Fibroblast of villous mesenchyme (primary cell): ENCODE measurements at regions not wholly inside any gene's neighbourhood (a gene's known extent, or its start where the extent isn't known, plus 50 kb on each side); places are given as distances from the start of the nearest gene placed in this dataset.
A peak's percentile ranks its signal among the peaks of the same experiment; 100 is the strongest.

ENCODE experiments used
- DNase-seq: peaks from one replicate; pipeline ENCODE4 v3.0.0-alpha.2; 2010; ENCODE audit warnings: low read depth
- H3K4me3 ChIP-seq: 2 replicates; pipeline ENCODE4 v1.5.1; 2011; ENCODE audit warnings: low read depth, mild to moderate bottlenecking, low read length
- TF ChIP-seq, protein P1 (sequence below): IDR thresholded peaks from 2 replicates; pipeline ENCODE4 v1.5.1; 2012; ENCODE audit warnings: low read depth, mild to moderate bottlenecking, low read length; ENCODE audit not compliant: insufficient read depth

DNA sequence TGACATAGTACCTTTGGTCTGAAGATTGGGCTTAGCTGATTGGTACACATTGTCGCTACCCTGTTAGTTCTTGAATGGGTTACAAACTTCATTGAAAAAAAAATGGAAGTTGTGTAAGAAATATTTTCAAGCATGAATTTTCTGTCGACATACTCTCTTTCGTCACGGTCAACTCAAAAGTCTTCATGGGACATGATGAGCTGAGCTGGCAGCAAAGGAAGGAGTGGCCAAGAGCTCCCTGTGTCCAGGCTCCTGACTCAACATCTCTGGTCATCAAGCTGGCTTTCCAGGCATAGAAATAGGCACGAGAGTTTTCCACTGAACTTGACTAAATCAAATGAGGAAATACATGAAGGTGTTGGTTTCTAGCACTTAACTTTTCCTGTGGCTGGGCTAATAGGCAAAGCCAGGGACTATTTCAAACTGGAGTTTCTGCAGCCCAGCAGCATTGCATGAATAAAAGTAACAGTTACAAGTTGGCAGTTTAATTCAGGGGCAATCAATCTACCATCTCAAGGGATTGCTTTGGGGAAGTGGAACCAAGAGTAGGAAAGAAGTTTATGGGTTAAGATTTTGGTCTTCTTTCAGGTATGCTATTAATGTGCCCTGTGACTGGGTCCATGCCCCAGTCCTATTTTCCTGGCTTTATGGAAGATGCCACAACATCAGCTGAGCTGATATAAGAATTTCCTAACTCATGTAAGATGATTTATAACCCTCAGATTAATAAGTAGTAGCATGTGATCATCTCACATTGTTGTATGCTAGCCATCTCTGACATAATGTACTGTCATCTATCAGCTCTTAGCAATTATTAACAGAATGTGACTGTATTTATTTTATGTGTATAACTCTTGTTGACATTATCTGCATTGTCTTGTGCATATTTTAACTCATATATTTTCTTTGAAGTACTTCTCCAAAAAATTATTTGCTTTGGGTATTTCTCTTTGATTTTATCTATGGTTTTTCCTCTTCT lies 385.8 kb downstream of the DLEU7 start:
- TF ChIP-seq, protein P1, sequence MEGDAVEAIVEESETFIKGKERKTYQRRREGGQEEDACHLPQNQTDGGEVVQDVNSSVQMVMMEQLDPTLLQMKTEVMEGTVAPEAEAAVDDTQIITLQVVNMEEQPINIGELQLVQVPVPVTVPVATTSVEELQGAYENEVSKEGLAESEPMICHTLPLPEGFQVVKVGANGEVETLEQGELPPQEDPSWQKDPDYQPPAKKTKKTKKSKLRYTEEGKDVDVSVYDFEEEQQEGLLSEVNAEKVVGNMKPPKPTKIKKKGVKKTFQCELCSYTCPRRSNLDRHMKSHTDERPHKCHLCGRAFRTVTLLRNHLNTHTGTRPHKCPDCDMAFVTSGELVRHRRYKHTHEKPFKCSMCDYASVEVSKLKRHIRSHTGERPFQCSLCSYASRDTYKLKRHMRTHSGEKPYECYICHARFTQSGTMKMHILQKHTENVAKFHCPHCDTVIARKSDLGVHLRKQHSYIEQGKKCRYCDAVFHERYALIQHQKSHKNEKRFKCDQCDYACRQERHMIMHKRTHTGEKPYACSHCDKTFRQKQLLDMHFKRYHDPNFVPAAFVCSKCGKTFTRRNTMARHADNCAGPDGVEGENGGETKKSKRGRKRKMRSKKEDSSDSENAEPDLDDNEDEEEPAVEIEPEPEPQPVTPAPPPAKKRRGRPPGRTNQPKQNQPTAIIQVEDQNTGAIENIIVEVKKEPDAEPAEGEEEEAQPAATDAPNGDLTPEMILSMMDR: no peak
- DNase-seq: no peak
- no peak overlapping the region for H3K4me3 ChIP-seq

DNA sequence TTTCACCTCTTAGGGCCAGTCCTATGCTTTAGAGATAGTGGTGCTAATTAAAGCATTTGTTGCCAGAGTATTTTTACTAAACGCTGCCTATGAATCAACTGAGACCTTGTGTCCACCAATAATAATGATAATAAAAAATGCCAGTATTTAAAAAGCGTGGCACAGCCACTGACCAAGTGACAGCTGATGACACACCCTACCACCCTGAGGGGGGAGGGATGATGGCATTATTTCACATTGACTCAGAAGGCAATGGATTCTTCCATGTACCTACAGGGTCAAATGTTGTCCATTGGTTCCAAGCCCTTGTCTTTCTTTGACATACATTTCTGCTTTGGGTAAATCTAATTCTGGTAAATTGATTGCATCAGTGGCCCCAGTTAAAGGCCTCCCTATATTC lies 384.4 kb downstream of the DLEU7 start:
- no peak for DNase-seq
- TF ChIP-seq, protein P1: no peak
- no peak overlapping the region for H3K4me3 ChIP-seq

DNA sequence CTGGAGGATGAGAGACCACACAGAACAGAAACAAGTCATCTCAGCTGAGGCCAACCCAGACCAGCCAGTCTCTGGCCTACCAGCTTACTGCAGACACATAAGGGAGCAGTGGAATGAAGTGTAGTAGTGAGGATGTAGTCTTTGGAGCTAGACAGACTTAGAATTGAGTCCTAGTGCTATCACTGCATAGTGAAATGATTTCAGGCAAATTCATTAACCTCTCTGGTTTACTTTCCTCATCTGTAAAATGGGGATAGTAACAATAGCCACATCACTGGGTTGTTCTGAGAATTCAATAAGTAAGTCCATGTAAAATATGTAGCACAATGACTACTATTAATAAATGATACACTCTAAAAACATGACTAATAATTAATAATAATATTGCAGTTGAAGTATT lies 383.8 kb downstream of the DLEU7 start:
- DNase-seq: no peak
- no peak overlapping the region for H3K4me3 ChIP-seq
- TF ChIP-seq, protein P1: no peak

DNA sequence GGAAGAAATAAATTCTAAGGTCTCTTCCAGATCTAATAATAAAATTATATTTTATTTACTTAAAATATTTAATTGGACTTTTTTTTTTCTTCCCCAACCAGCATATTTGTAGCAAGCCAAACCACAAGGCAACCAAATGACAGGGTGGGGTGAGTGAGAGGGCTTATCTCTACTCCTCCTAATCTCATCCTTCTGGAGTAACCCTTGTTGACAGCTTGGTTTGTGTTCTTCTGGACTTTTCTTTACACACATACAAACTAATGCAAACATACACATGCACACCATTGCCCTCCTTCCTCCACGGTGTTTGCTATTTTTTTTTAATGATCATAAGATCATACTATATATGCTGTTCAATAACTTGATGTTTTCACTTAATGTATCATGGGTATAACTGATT lies 383.1 kb downstream of the DLEU7 start:
- TF ChIP-seq, protein P1: no peak
- DNase-seq: peak; percentile 24
- H3K4me3 ChIP-seq: no peak overlapping the region

DNA sequence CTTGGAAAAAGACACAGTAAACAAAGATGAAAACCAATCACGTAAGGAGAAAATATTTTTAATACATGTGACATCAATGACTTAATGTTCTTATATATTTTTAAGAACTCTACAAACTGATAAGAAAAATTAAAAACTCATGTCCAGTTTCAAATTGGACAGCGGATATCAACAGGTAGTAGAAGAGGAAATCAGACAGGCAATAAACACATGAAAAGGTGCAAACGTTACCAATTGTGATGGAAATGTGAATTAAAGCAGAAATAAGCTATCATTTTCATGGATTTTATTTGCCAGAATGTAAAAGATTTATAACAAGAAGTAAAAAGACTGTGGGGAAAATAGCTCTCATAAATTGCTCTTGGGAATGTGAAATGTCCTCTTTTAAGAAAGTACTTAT lies 382.3 kb downstream of the DLEU7 start:
- no peak for DNase-seq
- TF ChIP-seq, protein P1: no peak

DNA sequence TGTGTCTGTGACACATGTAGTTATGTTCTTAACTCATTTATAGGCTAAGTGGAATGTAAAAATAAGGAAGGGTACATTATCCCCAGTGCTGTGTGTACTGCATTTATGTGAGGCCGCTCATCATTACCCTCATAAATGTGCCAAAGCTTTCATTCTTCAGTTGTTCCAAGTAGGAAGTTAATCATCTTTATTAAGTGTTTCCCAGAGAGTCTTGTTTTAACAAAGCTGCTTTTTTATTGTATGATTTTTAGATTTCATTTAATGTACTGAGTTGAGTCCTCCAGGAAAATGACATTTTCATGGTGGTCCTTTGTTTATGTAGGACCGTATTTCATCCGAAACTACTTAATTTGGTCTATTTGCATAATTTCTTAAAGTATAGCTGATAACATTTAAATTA lies 379.8 kb downstream of the DLEU7 start:
- no peak overlapping the region for H3K4me3 ChIP-seq
- DNase-seq: peak; percentile 70
- TF ChIP-seq, protein P1: no peak

More for the DNA sequence above, 382.3 kb downstream of the DLEU7 start:
- no peak overlapping the region for H3K4me3 ChIP-seq
